DND-41 (cell line): ENCODE measurements at regions not wholly inside any gene's neighbourhood (a gene's known extent, or its start where the extent isn't known, plus 50 kb on each side); places are given as distances from the start of the nearest gene placed in this dataset.

Source experiments
- ATAC-seq: fragments of 200-7000 bp; cut with Tn5 transposase; 3 replicates; pipeline ENCODE4 v1.9.1; 2021; ENCODE audit warnings: low read depth; ENCODE audit not compliant: insufficient read depth
- DNase-seq: peaks from one replicate; pipeline ENCODE4 v3.0.0-alpha.2; 2020
- H2AFZ ChIP-seq: 2 replicates; pipeline ENCODE4 v1.6.0; 2012; ENCODE audit warnings: low read depth, low read length
- H3K27ac ChIP-seq: 2 replicates; pipeline ENCODE4 v1.5.1; 2012; ENCODE audit warnings: low read length, inconsistent platforms
- H3K27me3 ChIP-seq: fragments of 200-600 bp; sonication (generic); 2 replicates; pipeline ENCODE4 v1.6.0; 2012; ENCODE audit warnings: low read length, mild to moderate bottlenecking, inconsistent platforms; ENCODE audit not compliant: insufficient read depth, poor library complexity
- H3K36me3 ChIP-seq: 2 replicates; pipeline ENCODE4 v1.5.1; 2012; ENCODE audit warnings: low read length, inconsistent platforms; ENCODE audit not compliant: insufficient read depth
- H3K4me1 ChIP-seq: 2 replicates; pipeline ENCODE4 v1.5.1; 2012; ENCODE audit warnings: mild to moderate bottlenecking, low read length; ENCODE audit not compliant: insufficient read depth
- H3K4me2 ChIP-seq: 2 replicates; pipeline ENCODE4 v1.6.0; 2012; ENCODE audit warnings: mild to moderate bottlenecking, moderate library complexity, low read length, inconsistent platforms; ENCODE audit not compliant: insufficient read depth
- H3K4me3 ChIP-seq, 2 experiments: fragments of 200-600 bp in 1 of 2; shearing (Covaris generic) in 1 of 2; 2 replicates each; pipeline ENCODE4 v1.5.1; 2012 to 2016; ENCODE audit warnings: inconsistent platforms in 2 of 2, low read length in 2 of 2, mild to moderate bottlenecking in 2 of 2, low read depth in 1 of 2, moderate library complexity in 1 of 2
- H3K79me2 ChIP-seq: 2 replicates; pipeline ENCODE4 v1.6.0; 2012; ENCODE audit warnings: low read length, inconsistent platforms; ENCODE audit not compliant: insufficient read depth
- H3K9ac ChIP-seq: 2 replicates; pipeline ENCODE4 v1.6.0; 2012; ENCODE audit warnings: low read depth, mild to moderate bottlenecking, inconsistent platforms, low read length, moderate library complexity
- H3K9me3 ChIP-seq: 2 replicates; pipeline ENCODE4 v1.5.1; 2012; ENCODE audit warnings: low read length, moderate library complexity, mild to moderate bottlenecking, inconsistent platforms; ENCODE audit not compliant: insufficient read depth, severe bottlenecking
- H4K20me1 ChIP-seq: 2 replicates; pipeline ENCODE4 v1.6.0; 2012; ENCODE audit warnings: low read length; ENCODE audit not compliant: insufficient read depth
- EZH2 ChIP-seq: IDR thresholded peaks from 3 replicates; pipeline ENCODE4 v1.6.1; 2012; ENCODE audit warnings: borderline replicate concordance, low read depth, mild to moderate bottlenecking, moderate library complexity, low read length, inconsistent platforms; ENCODE audit not compliant: severe bottlenecking
- TF ChIP-seq, protein P1 (sequence below): IDR thresholded peaks from 2 replicates; pipeline ENCODE4 v1.5.1; 2012; ENCODE audit warnings: borderline replicate concordance, low read length, moderate library complexity, mild to moderate bottlenecking; ENCODE audit not compliant: poor library complexity, severe bottlenecking; ENCODE audit errors: extremely low read depth

DNA sequence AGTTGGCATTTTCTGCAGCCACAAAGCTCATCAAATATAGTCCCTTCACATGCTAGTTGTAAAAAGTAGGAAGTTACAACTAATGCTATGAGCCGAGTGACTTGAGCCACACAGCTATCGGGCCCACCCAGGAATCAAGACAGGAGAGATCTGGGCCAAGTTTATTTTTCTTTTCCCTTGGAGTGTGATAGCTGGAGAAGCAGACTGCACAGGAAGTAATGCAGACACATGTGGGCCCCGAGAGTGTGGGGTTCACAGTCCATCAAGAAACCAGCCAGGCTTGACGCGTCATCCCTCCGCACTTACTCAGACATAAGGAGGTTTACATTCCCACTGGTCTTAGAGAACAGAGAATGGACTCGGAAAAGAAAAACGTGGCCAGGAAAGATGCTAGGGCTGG, 403.1 kb upstream of the CDH11 start:
- Histone ChIP-seq H3K4me3 (no peak overlapping the region), H2AFZ (no peak overlapping the region), H3K9ac (no peak overlapping the region), H4K20me1 (no peaks in the 10 kb centered on the region), H3K27me3 (no peaks in the 10 kb centered on the region), H3K4me1 (no peaks in the 10 kb centered on the region), H3K4me2 (no peak overlapping the region), H3K36me3 (no peaks in the 10 kb centered on the region), H3K79me2 (no peaks in the 10 kb centered on the region), H3K9me3 (no peaks in the 10 kb centered on the region), H3K27ac (no peak overlapping the region)
- TF ChIP-seq, protein P1, sequence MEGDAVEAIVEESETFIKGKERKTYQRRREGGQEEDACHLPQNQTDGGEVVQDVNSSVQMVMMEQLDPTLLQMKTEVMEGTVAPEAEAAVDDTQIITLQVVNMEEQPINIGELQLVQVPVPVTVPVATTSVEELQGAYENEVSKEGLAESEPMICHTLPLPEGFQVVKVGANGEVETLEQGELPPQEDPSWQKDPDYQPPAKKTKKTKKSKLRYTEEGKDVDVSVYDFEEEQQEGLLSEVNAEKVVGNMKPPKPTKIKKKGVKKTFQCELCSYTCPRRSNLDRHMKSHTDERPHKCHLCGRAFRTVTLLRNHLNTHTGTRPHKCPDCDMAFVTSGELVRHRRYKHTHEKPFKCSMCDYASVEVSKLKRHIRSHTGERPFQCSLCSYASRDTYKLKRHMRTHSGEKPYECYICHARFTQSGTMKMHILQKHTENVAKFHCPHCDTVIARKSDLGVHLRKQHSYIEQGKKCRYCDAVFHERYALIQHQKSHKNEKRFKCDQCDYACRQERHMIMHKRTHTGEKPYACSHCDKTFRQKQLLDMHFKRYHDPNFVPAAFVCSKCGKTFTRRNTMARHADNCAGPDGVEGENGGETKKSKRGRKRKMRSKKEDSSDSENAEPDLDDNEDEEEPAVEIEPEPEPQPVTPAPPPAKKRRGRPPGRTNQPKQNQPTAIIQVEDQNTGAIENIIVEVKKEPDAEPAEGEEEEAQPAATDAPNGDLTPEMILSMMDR: no peak
- TF ChIP-seq EZH2: no peak
- DNase-seq (no peak), ATAC-seq (no peak)

DNA sequence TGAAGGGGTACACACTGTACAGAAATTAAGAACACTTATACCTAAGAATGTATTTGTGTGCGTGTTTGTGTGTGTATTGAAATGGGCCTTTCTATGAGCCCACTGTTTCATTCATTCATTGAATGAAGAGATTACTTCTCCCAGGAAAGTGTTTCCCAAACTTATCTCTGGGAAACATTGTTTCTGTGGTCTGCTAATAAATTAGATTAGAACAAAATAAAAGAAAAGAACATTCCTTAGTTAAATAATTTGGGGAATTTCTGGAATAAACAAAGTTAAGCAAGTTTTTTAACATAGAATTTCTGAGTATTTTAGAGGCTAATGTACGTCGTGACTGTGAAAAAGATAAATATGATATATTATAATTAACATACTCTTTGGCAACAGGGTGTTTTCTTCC, 402.4 kb upstream of the CDH11 start:
- Histone ChIP-seq H3K9me3 (no peaks in the 10 kb centered on the region), H4K20me1 (no peaks in the 10 kb centered on the region), H3K4me2 (no peak overlapping the region), H3K36me3 (no peaks in the 10 kb centered on the region), H3K79me2 (no peaks in the 10 kb centered on the region), H3K27ac (no peak overlapping the region), H3K27me3 (peaks cover 4% of the 10 kb centered on the region), H3K4me3 (no peak overlapping the region), H3K9ac (no peak overlapping the region), H3K4me1 (no peaks in the 10 kb centered on the region), H2AFZ (no peak overlapping the region)
- ATAC-seq (no peak), DNase-seq (no peak)
- TF ChIP-seq, protein P1: no peak
- no peak for TF ChIP-seq EZH2

- Histone ChIP-seq H3K9me3 (no peaks in the 10 kb centered on the region), H3K36me3 (no peaks in the 10 kb centered on the region), H3K4me3 (no peak overlapping the region), H3K27me3 (peaks cover 4% of the 10 kb centered on the region), H3K9ac (no peak overlapping the region), H4K20me1 (no peaks in the 10 kb centered on the region), H3K4me2 (no peak overlapping the region), H2AFZ (no peak overlapping the region), H3K27ac (no peak overlapping the region), H3K4me1 (no peaks in the 10 kb centered on the region), H3K79me2 (no peaks in the 10 kb centered on the region)
- no peak for TF ChIP-seq EZH2
- TF ChIP-seq, protein P1: no peak
- no peak for DNase-seq
- ATAC-seq: no peak
These were observed 401.6 kb upstream of the CDH11 start for GRCh38 chr16:65523283-65523944.

DNA sequence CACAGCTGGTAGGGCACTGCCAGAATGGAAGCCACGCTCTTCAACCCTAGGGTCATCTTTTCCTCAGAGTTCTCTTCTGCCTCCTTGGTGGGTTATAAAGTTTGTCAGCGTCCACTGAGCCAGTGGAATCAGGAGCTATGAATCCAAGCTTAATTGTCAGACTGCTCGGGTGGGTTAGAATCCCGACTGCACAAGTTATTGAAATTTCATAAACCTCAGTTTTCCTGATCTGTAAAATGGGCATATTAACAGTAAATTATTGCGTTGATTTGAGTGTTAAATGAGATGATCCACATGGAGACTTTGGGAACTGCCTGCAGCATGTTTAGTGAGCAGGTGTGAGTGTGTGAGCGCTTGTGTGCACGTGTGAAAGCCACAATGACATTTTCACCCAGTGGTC, 400.5 kb upstream of the CDH11 start:
- Histone ChIP-seq H3K79me2 (no peaks in the 10 kb centered on the region), H3K27ac (no peak overlapping the region), H3K4me2 (no peak overlapping the region), H4K20me1 (no peaks in the 10 kb centered on the region), H3K9me3 (no peaks in the 10 kb centered on the region), H3K9ac (no peak overlapping the region), H3K4me1 (no peaks in the 10 kb centered on the region), H3K36me3 (no peaks in the 10 kb centered on the region), H3K27me3 (peaks cover 4% of the 10 kb centered on the region), H2AFZ (no peak overlapping the region), H3K4me3 (no peak overlapping the region)
- ATAC-seq (no peak), DNase-seq (no peak)
- TF ChIP-seq, protein P1: no peak
- TF ChIP-seq EZH2: no peak
